ENCODE measurements at regions not wholly inside any gene's neighbourhood (a gene's known extent, or its start where the extent isn't known, plus 50 kb on each side); places are given as distances from the start of the nearest gene placed in this dataset.

DNA sequence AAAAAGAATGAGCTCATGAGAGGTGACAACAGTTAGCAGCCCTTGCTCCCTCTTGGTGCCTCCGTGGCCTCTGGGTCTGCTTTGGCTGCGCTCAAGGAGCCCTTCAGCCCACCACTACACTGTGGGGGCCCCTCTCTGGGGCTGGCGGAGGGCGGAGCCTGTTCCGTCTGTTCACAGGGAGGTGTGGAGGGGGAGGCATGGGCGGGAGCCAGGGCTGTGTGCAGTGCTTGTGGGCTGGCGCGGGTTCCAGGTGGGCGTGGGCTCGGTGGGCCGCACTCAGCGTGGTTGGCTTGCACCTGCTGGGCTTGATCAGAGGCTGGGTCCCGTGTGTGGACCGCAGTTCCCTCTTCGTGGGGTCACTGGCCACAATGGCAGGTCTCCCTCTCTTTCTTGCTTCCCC lies 953.4 kb upstream of the PRR20A start:
- TF ChIP-seq, protein P1, sequence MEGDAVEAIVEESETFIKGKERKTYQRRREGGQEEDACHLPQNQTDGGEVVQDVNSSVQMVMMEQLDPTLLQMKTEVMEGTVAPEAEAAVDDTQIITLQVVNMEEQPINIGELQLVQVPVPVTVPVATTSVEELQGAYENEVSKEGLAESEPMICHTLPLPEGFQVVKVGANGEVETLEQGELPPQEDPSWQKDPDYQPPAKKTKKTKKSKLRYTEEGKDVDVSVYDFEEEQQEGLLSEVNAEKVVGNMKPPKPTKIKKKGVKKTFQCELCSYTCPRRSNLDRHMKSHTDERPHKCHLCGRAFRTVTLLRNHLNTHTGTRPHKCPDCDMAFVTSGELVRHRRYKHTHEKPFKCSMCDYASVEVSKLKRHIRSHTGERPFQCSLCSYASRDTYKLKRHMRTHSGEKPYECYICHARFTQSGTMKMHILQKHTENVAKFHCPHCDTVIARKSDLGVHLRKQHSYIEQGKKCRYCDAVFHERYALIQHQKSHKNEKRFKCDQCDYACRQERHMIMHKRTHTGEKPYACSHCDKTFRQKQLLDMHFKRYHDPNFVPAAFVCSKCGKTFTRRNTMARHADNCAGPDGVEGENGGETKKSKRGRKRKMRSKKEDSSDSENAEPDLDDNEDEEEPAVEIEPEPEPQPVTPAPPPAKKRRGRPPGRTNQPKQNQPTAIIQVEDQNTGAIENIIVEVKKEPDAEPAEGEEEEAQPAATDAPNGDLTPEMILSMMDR (IDR thresholded peaks at IDR 0.05; ENCODE audit: low read depth, low read length, missing input control) = no peak
- no peak for TF ChIP-seq SP1 (IDR thresholded peaks at IDR 0.05)
- TF ChIP-seq RAD21 (IDR thresholded peaks at IDR 0.05) = no peak
